ENCODE measurements at regions not wholly inside any gene's neighbourhood (a gene's known extent, or its start where the extent isn't known, plus 50 kb on each side); places are given as distances from the start of the nearest gene placed in this dataset.

- TF ChIP-seq CTCF (IDR thresholded peaks at IDR 0.05) (no peak), POLR2A (IDR thresholded peaks at IDR 0.05) (no peak)
Observed at GRCh38 chr14:105900398-105901160, 374.2 kb downstream of the TMEM121 start.
